Endothelial cell (in vitro differentiated cells): ENCODE measurements at regions not wholly inside any gene's neighbourhood (a gene's known extent, or its start where the extent isn't known, plus 50 kb on each side); places are given as distances from the start of the nearest gene placed in this dataset.

ENCODE experiments used
- DNase-seq: peaks from one replicate; pipeline ENCODE4 v3.0.0; 2021; ENCODE audit warnings: low spot score
- H3K27ac Mint-ChIP-seq: one replicate; pipeline ENCODE4 v1.8.0; 2021; ENCODE audit warnings: mixed read lengths, inconsistent platforms; ENCODE audit not compliant: unreplicated experiment
- H3K27me3 Mint-ChIP-seq: one replicate; pipeline ENCODE4 v1.8.0; 2021; ENCODE audit warnings: mild to moderate bottlenecking, moderate library complexity, mixed read lengths, inconsistent platforms; ENCODE audit not compliant: unreplicated experiment
- H3K36me3 Mint-ChIP-seq: one replicate; pipeline ENCODE4 v1.8.0; 2021; ENCODE audit warnings: mild to moderate bottlenecking, low read depth, mixed read lengths, inconsistent platforms; ENCODE audit not compliant: unreplicated experiment
- H3K4me1 Mint-ChIP-seq: one replicate; pipeline ENCODE4 v1.8.0; 2021; ENCODE audit warnings: mild to moderate bottlenecking, mixed read lengths, inconsistent platforms; ENCODE audit not compliant: unreplicated experiment
- H3K4me3 Mint-ChIP-seq: one replicate; pipeline ENCODE4 v1.8.0; 2021; ENCODE audit warnings: mild to moderate bottlenecking, mixed read lengths, inconsistent platforms; ENCODE audit not compliant: unreplicated experiment
- H3K9me3 Mint-ChIP-seq: one replicate; pipeline ENCODE4 v1.8.0; 2021; ENCODE audit warnings: mixed read lengths, inconsistent platforms; ENCODE audit not compliant: unreplicated experiment
- CTCF ChIP-seq: fragments of 200-600 bp; sonication (generic); IDR thresholded peaks from one replicate; pipeline ENCODE4 v1.5.0; 2021; ENCODE audit warnings: antibody characterized with exemption; ENCODE audit not compliant: unreplicated experiment

- Mint-ChIP-seq H3K27me3 (peaks cover 3% of the 10 kb centered on the region), H3K4me1 (no peaks in the 10 kb centered on the region), H3K36me3 (no peaks in the 10 kb centered on the region), H3K9me3 (no peaks in the 10 kb centered on the region), H3K27ac (no peak overlapping the region), H3K4me3 (no peak overlapping the region)
- no peak for TF ChIP-seq CTCF
- DNase-seq, result no peak
These were observed 356.1 kb upstream of the ZEB2 start for GRCh38 chr2:144876013-144876412.

- no peaks in the 10 kb centered on the region for H3K36me3 Mint-ChIP-seq
- no peak for DNase-seq
- no peak for TF ChIP-seq CTCF
- H3K27ac Mint-ChIP-seq, result no peak overlapping the region
- H3K9me3 Mint-ChIP-seq, result no peaks in the 10 kb centered on the region
- H3K4me1 Mint-ChIP-seq, result no peaks in the 10 kb centered on the region
- H3K4me3 Mint-ChIP-seq, result no peak overlapping the region
- peaks cover 3% of the 10 kb centered on the region for H3K27me3 Mint-ChIP-seq
These were observed 355.5 kb upstream of the ZEB2 start for GRCh38 chr2:144875290-144875969.

GRCh38 chr2:144865670-144866069 lies 345.8 kb upstream of the ZEB2 start:
- Mint-ChIP-seq H3K27ac (no peak overlapping the region), H3K4me1 (no peaks in the 10 kb centered on the region), H3K9me3 (no peaks in the 10 kb centered on the region), H3K36me3 (no peaks in the 10 kb centered on the region), H3K4me3 (no peak overlapping the region), H3K27me3 (no peaks in the 10 kb centered on the region)
- TF ChIP-seq CTCF, result no peak
- no peak for DNase-seq

- TF ChIP-seq CTCF, result no peak
- no peaks in the 10 kb centered on the region for H3K27me3 Mint-ChIP-seq
- no peaks in the 10 kb centered on the region for H3K9me3 Mint-ChIP-seq
- no peak overlapping the region for H3K4me3 Mint-ChIP-seq
- no peak for DNase-seq
- H3K36me3 Mint-ChIP-seq, result no peaks in the 10 kb centered on the region
- no peaks in the 10 kb centered on the region for H3K4me1 Mint-ChIP-seq
- H3K27ac Mint-ChIP-seq, result no peak overlapping the region
These were observed 339.8 kb upstream of the ZEB2 start for GRCh38 chr2:144859716-144860115.

- Mint-ChIP-seq H3K4me3 (no peak overlapping the region), H3K27me3 (no peaks in the 10 kb centered on the region), H3K36me3 (no peaks in the 10 kb centered on the region), H3K4me1 (no peaks in the 10 kb centered on the region), H3K27ac (no peak overlapping the region), H3K9me3 (no peaks in the 10 kb centered on the region)
- TF ChIP-seq CTCF, result no peak
- DNase-seq, result no peak
These were observed 338.3 kb upstream of the ZEB2 start for GRCh38 chr2:144858211-144858610.
